ENCODE measurements at regions not wholly inside any gene's neighbourhood (a gene's known extent, or its start where the extent isn't known, plus 50 kb on each side); places are given as distances from the start of the nearest gene placed in this dataset.

- no peak for TF ChIP-seq POLR2A (IDR thresholded peaks at IDR 0.05)
- intact Hi-C loops (cut with DNase I; ENCODE audit: low total_unique reads), result no loop called here
- no peaks in the 10 kb centered on the region for H3K4me1 ChIP-seq
- H3K36me3 ChIP-seq, result no peaks in the 10 kb centered on the region
- no peak overlapping the region for H3K4me3 ChIP-seq
- no peaks in the 10 kb centered on the region for H3K9me3 ChIP-seq
- no peak overlapping the region for H3K27ac ChIP-seq
- DNase-seq, result no peak
- WGBS, 5 donors, result 82 to 89% (median 87%) methylated on average over 2 of the region's 2 CpGs
- no peaks in the 10 kb centered on the region for H3K27me3 ChIP-seq (replicated peaks in 1 of 7)
Measured at GRCh38 chr16:59164461-59164860, 430.3 kb upstream of the GOT2 start.

DNA sequence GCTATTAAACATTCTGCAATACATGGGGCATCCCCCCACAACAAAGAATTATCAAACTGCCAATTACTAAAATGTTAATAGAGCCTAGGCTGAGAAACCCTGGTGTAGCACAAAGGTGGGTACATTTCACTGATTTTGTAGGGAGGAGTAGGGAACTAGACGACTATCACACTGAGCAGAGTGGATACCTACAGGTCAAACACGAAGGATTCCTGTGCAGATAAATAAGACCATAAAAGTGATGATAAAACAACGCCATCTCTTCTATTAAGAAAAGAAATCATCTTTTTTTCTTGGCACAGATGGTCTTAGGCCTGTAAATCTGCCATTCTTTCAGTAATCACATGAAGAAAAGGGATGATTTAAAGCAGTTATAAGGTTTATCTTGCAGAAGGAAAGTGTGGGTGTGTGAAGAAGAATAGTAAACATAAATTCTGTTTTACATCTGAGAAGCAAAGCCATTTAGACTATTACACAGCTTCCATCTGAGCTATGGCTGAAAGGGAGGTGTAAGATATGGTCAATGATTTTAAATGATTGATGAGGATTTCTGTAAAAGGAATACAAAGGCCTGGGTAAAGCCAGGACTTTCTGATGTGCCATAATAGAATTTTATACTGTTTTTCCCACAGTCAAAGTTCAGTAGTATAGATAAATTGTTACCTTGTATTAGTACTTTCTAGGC lies 429.4 kb upstream of the GOT2 start:
- WGBS, 5 donors, result 51 to 73% (median 71%) methylated on average over 3 of the region's 3 CpGs
- Histone ChIP-seq H3K9me3 (no peaks in the 10 kb centered on the region), H3K36me3 (no peaks in the 10 kb centered on the region), H3K27me3 (replicated peaks in 1 of 7) (no peaks in the 10 kb centered on the region), H3K4me3 (no peak overlapping the region), H3K27ac (no peak overlapping the region), H3K4me1 (no peaks in the 10 kb centered on the region)
- TF ChIP-seq CTCF (IDR thresholded peaks at IDR 0.05 in 8 of 11, conservative IDR thresholded peaks at IDR 0.05 in 3 of 11) (no peak), POLR2AphosphoS5 (IDR thresholded peaks at IDR 0.05) (no peak), POLR2A (IDR thresholded peaks at IDR 0.05) (no peak)
- intact Hi-C loops (cut with DNase I; ENCODE audit: low total_unique reads), result no loop called here
- no peak for DNase-seq

- H3K4me3 ChIP-seq, result no peak overlapping the region
- 72 to 84% (median 81%) methylated on average over 3 of the region's 3 CpGs for WGBS, 5 donors
- no peaks in the 10 kb centered on the region for H3K27me3 ChIP-seq (replicated peaks in 1 of 7)
- no peaks in the 10 kb centered on the region for H3K4me1 ChIP-seq
- intact Hi-C loops (cut with DNase I; ENCODE audit: low total_unique reads), result no loop called here
- TF ChIP-seq POLR2A (IDR thresholded peaks at IDR 0.05), result no peak
- no peaks in the 10 kb centered on the region for H3K9me3 ChIP-seq
- no peaks in the 10 kb centered on the region for H3K36me3 ChIP-seq
- H3K27ac ChIP-seq, result no peak overlapping the region
- no peak for DNase-seq
Measured at GRCh38 chr16:59161679-59162078, 427.6 kb upstream of the GOT2 start.

- DNase-seq, result no peak
- Histone ChIP-seq H3K27me3 (replicated peaks in 1 of 7) (no peaks in the 10 kb centered on the region), H3K4me3 (no peak overlapping the region), H3K9me3 (no peaks in the 10 kb centered on the region), H3K27ac (no peak overlapping the region), H3K4me1 (no peaks in the 10 kb centered on the region), H3K36me3 (no peaks in the 10 kb centered on the region)
- TF ChIP-seq POLR2AphosphoS5 (IDR thresholded peaks at IDR 0.05) (no peak), CTCF (IDR thresholded peaks at IDR 0.05 in 8 of 11, conservative IDR thresholded peaks at IDR 0.05 in 3 of 11) (no peak), POLR2A (IDR thresholded peaks at IDR 0.05) (no peak)
- 65 to 83% (median 72%) methylated on average over 1 of the region's 1 CpG for WGBS, 5 donors
- intact Hi-C loops (cut with DNase I; ENCODE audit: low total_unique reads), result no loop called here
Measured at GRCh38 chr16:59154295-59154694, 420.2 kb upstream of the GOT2 start.

DNA sequence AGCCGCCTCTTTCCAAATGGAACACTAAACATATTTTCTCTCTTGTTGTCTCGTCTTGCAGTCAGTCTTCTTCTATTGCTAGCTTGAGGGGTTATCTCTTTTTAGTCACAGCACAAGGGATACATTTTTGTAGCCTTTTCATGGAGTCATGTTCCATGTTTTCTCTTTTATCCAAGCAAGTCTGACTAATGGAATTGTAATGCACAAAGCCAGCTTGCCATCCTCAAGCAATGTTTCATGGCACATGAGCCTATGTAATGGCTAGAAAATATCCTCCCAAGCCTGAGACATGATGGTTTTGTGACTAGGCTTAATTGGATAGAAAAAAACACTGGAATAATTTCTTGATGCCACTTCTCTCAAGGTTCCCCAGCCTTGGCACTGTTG lies 414.6 kb upstream of the GOT2 start:
- H3K9me3 ChIP-seq, result no peaks in the 10 kb centered on the region
- no peak for DNase-seq
- intact Hi-C loops (cut with DNase I; ENCODE audit: low total_unique reads), result no loop called here
- 76 to 93% (median 87%) methylated on average over 2 of the region's 2 CpGs for WGBS, 5 donors
- H3K27ac ChIP-seq, result no peak overlapping the region
- no peak for TF ChIP-seq POLR2A (IDR thresholded peaks at IDR 0.05)
- no peak for TF ChIP-seq POLR2AphosphoS5 (IDR thresholded peaks at IDR 0.05)
- no peak for TF ChIP-seq CTCF (IDR thresholded peaks at IDR 0.05 in 8 of 11, conservative IDR thresholded peaks at IDR 0.05 in 3 of 11)
- no peaks in the 10 kb centered on the region for H3K36me3 ChIP-seq
- no peak overlapping the region for H3K4me3 ChIP-seq
- H3K4me1 ChIP-seq, result no peaks in the 10 kb centered on the region
- no peaks in the 10 kb centered on the region for H3K27me3 ChIP-seq (replicated peaks in 1 of 7)
